ENCODE measurements at regions not wholly inside any gene's neighbourhood (a gene's known extent, or its start where the extent isn't known, plus 50 kb on each side); places are given as distances from the start of the nearest gene placed in this dataset.
"Not testable (repeated sequence)": the region's sequence is repeated elsewhere in the genome, so short reads cannot be mapped to it uniquely, and the experiment has no call there.

- CTCF ChIA-PET = no interaction called here
- POLR2A ChIA-PET = no interaction called here
- no peak for TF ChIP-seq CTCF (IDR thresholded peaks at IDR 0.05; ENCODE audit: insufficient read depth, low read length, missing control alignments)
- no peak overlapping the region for H3K4me3 ChIP-seq (ENCODE audit: low read depth, low read length)
- DNase-seq (ENCODE audit: low read depth, low spot score) = no peak
Observed at GRCh38 chr6:153465050-153465449, 334.0 kb upstream of the RGS17 start.

- ChIA-PET POLR2A (no interaction called here), CTCF (no interaction called here)
- TF ChIP-seq CTCF (IDR thresholded peaks at IDR 0.05; ENCODE audit: insufficient read depth, low read length, missing control alignments) = no peak
- no peak overlapping the region for H3K4me3 ChIP-seq (ENCODE audit: low read depth, low read length)
- no peak for DNase-seq (ENCODE audit: low read depth, low spot score)
Observed at GRCh38 chr6:153449279-153449678, 318.2 kb upstream of the RGS17 start.

- CTCF ChIA-PET; DNase-seq (ENCODE audit: low read depth, low spot score); POLR2A ChIA-PET; H3K4me3 ChIP-seq (ENCODE audit: low read depth, low read length): not testable (repeated sequence)
Observed at GRCh38 chr6:153442749-153443148, 311.7 kb upstream of the RGS17 start.

GRCh38 chr6:153442096-153442495 is 311.0 kb upstream of the RGS17 start:
- DNase-seq (ENCODE audit: low read depth, low spot score) = no peak
- CTCF ChIA-PET = no interaction called here
- POLR2A ChIA-PET = no interaction called here
- no peak overlapping the region for H3K4me3 ChIP-seq (ENCODE audit: low read depth, low read length)
- no peak for TF ChIP-seq CTCF (IDR thresholded peaks at IDR 0.05; ENCODE audit: insufficient read depth, low read length, missing control alignments)

- CTCF ChIA-PET = no interaction called here
- no peak for TF ChIP-seq CTCF (IDR thresholded peaks at IDR 0.05; ENCODE audit: insufficient read depth, low read length, missing control alignments)
- POLR2A ChIA-PET = no interaction called here
- no peak for DNase-seq (ENCODE audit: low read depth, low spot score)
- H3K4me3 ChIP-seq (ENCODE audit: low read depth, low read length) = no peak overlapping the region
Observed at GRCh38 chr6:153437193-153437592, 306.1 kb upstream of the RGS17 start.

- no peak for DNase-seq (ENCODE audit: low read depth, low spot score)
- CTCF ChIA-PET = no interaction called here
- no peak for TF ChIP-seq CTCF (IDR thresholded peaks at IDR 0.05; ENCODE audit: insufficient read depth, low read length, missing control alignments)
- POLR2A ChIA-PET = no interaction called here
- no peak overlapping the region for H3K4me3 ChIP-seq (ENCODE audit: low read depth, low read length)
Observed at GRCh38 chr6:153436351-153436750, 305.3 kb upstream of the RGS17 start.

GRCh38 chr6:153435787-153436186 is 304.7 kb upstream of the RGS17 start:
- CTCF ChIA-PET = no interaction called here
- no peak for DNase-seq (ENCODE audit: low read depth, low spot score)
- no peak overlapping the region for H3K4me3 ChIP-seq (ENCODE audit: low read depth, low read length)
- TF ChIP-seq CTCF (IDR thresholded peaks at IDR 0.05; ENCODE audit: insufficient read depth, low read length, missing control alignments) = no peak
- POLR2A ChIA-PET = no interaction called here

Measured in AG04449 (cell line).